ENCODE measurements at regions not wholly inside any gene's neighbourhood (a gene's known extent, or its start where the extent isn't known, plus 50 kb on each side); places are given as distances from the start of the nearest gene placed in this dataset.

DNA sequence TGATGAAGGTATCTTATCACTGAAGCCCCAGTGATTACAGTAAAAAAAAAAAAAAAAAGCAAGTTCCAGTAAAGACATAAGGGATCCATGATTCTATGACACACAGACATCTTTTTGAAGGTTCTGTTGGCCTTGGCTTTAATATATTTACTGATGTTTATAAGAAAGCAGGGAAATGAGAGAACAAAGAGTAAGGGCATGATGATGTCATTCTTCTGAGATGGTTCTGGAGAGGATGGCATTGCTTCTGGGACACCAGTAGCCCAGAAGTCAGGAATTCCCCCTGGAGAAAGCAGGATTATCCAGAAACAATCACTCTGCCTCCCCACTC is 233.6 kb downstream of the FAM76B start:
- TF ChIP-seq POLR2AphosphoS5 (IDR thresholded peaks at IDR 0.05; ENCODE audit: low read depth, low read length), result no peak
- TF ChIP-seq SIN3A (IDR thresholded peaks at IDR 0.05; ENCODE audit: borderline replicate concordance, insufficient read depth, low read length), result no peak
- TF ChIP-seq REST (IDR thresholded peaks at IDR 0.05; ENCODE audit: insufficient read depth in 1 of 2, low read depth in 2 of 2, low read length in 2 of 2), result no peak
- no peak for TF ChIP-seq FOXP2 (optimal IDR thresholded peaks at IDR 0.05; ENCODE audit: borderline replicate concordance, extremely low read depth, extremely low read length, insufficient read depth)
- TF ChIP-seq TAF1 (IDR thresholded peaks at IDR 0.05; ENCODE audit: borderline replicate concordance, insufficient read depth, low read length), result no peak

GRCh38 chr11:95554911-95555310 is 234.7 kb downstream of the FAM76B start:
- TF ChIP-seq POLR2AphosphoS5 (IDR thresholded peaks at IDR 0.05; ENCODE audit: low read depth, low read length), result no peak
- no peak for TF ChIP-seq FOXP2 (optimal IDR thresholded peaks at IDR 0.05; ENCODE audit: borderline replicate concordance, extremely low read depth, extremely low read length, insufficient read depth)
- no peak for TF ChIP-seq REST (IDR thresholded peaks at IDR 0.05; ENCODE audit: insufficient read depth in 1 of 2, low read depth in 2 of 2, low read length in 2 of 2)
- no peak for TF ChIP-seq TAF1 (IDR thresholded peaks at IDR 0.05; ENCODE audit: borderline replicate concordance, insufficient read depth, low read length)
- no peak for TF ChIP-seq SIN3A (IDR thresholded peaks at IDR 0.05; ENCODE audit: borderline replicate concordance, insufficient read depth, low read length)

- TF ChIP-seq POLR2AphosphoS5 (IDR thresholded peaks at IDR 0.05; ENCODE audit: low read depth, low read length) (no peak), TAF1 (IDR thresholded peaks at IDR 0.05; ENCODE audit: borderline replicate concordance, insufficient read depth, low read length) (no peak), FOXP2 (optimal IDR thresholded peaks at IDR 0.05; ENCODE audit: borderline replicate concordance, extremely low read depth, extremely low read length, insufficient read depth) (no peak), REST (IDR thresholded peaks at IDR 0.05; ENCODE audit: insufficient read depth in 1 of 2, low read depth in 2 of 2, low read length in 2 of 2) (no peak), SIN3A (IDR thresholded peaks at IDR 0.05; ENCODE audit: borderline replicate concordance, insufficient read depth, low read length) (no peak)
These were observed 240.3 kb downstream of the FAM76B start for GRCh38 chr11:95549301-95549700.

GRCh38 chr11:95548416-95548815 is 241.2 kb downstream of the FAM76B start:
- TF ChIP-seq TAF1 (IDR thresholded peaks at IDR 0.05; ENCODE audit: borderline replicate concordance, insufficient read depth, low read length) (no peak), SIN3A (IDR thresholded peaks at IDR 0.05; ENCODE audit: borderline replicate concordance, insufficient read depth, low read length) (no peak), FOXP2 (optimal IDR thresholded peaks at IDR 0.05; ENCODE audit: borderline replicate concordance, extremely low read depth, extremely low read length, insufficient read depth) (no peak), REST (IDR thresholded peaks at IDR 0.05; ENCODE audit: insufficient read depth in 1 of 2, low read depth in 2 of 2, low read length in 2 of 2) (no peak), POLR2AphosphoS5 (IDR thresholded peaks at IDR 0.05; ENCODE audit: low read depth, low read length) (no peak)

GRCh38 chr11:95547976-95548375 is 241.6 kb downstream of the FAM76B start:
- TF ChIP-seq SIN3A (IDR thresholded peaks at IDR 0.05; ENCODE audit: borderline replicate concordance, insufficient read depth, low read length) (no peak), POLR2AphosphoS5 (IDR thresholded peaks at IDR 0.05; ENCODE audit: low read depth, low read length) (no peak), FOXP2 (optimal IDR thresholded peaks at IDR 0.05; ENCODE audit: borderline replicate concordance, extremely low read depth, extremely low read length, insufficient read depth) (no peak)
